Astrocyte of the spinal cord (primary cell): ENCODE measurements at regions not wholly inside any gene's neighbourhood (a gene's known extent, or its start where the extent isn't known, plus 50 kb on each side); places are given as distances from the start of the nearest gene placed in this dataset.

ENCODE experiments used
- DNase-seq: peaks from one replicate; pipeline ENCODE4 v3.0.0; 2011; ENCODE audit warnings: low read depth, low spot score
- H3K4me3 ChIP-seq: 2 replicates; pipeline ENCODE4 v1.5.1; 2011; ENCODE audit warnings: low read depth, mild to moderate bottlenecking, low read length, moderate library complexity
- CTCF ChIP-seq: IDR thresholded peaks from 2 replicates; pipeline ENCODE4 v1.5.1; 2012; ENCODE audit warnings: low read depth, mild to moderate bottlenecking, low read length, inconsistent platforms
- in situ Hi-C: cut with HindIII; loops from 2 replicates; pipeline ENCODE4 v1.10.0; 2017; ENCODE audit warnings: low sequenced_read_pairs

GRCh38 chr2:58730764-58731487 lies 489.8 kb upstream of the FANCL start:
- TF ChIP-seq CTCF = no peak
- H3K4me3 ChIP-seq = no peak overlapping the region
- no peak for DNase-seq
- in situ Hi-C loops = no loop called here

- no peak for DNase-seq
- no peak overlapping the region for H3K4me3 ChIP-seq
- in situ Hi-C loops = no loop called here
- TF ChIP-seq CTCF = no peak
These were observed 487.0 kb upstream of the FANCL start for GRCh38 chr2:58727981-58728656.

- H3K4me3 ChIP-seq = no peak overlapping the region
- in situ Hi-C loops = no loop called here
- TF ChIP-seq CTCF = no peak
- no peak for DNase-seq
These were observed 480.9 kb upstream of the FANCL start for GRCh38 chr2:58721912-58722591.

- in situ Hi-C loops = no loop called here
These were observed 479.9 kb upstream of the FANCL start for GRCh38 chr2:58720770-58721697.

GRCh38 chr2:58720033-58720769 lies 479.1 kb upstream of the FANCL start:
- in situ Hi-C loops = no loop called here

More at GRCh38 chr2:58720770-58721697, 479.9 kb upstream of the FANCL start:
- H3K4me3 ChIP-seq = no peak overlapping the region
- no peak for DNase-seq
- no peak for TF ChIP-seq CTCF

More at GRCh38 chr2:58720033-58720769, 479.1 kb upstream of the FANCL start:
- TF ChIP-seq CTCF = no peak
- H3K4me3 ChIP-seq = no peak overlapping the region
- no peak for DNase-seq
